NB4 (cell line): ENCODE measurements at regions not wholly inside any gene's neighbourhood (a gene's known extent, or its start where the extent isn't known, plus 50 kb on each side); places are given as distances from the start of the nearest gene placed in this dataset.

Experiments used
- DNase-seq: peaks from one replicate; pipeline ENCODE4 v3.0.0; 2010; ENCODE audit warnings: low read depth
- H3K4me3 ChIP-seq: one replicate; pipeline ENCODE4 v1.5.1; 2011; ENCODE audit warnings: mild to moderate bottlenecking, low read depth, low read length, moderate library complexity
- MYC ChIP-seq: IDR thresholded peaks from 2 replicates; pipeline ENCODE4 v1.6.1; 2011; ENCODE audit warnings: low read depth, low read length
- POLR2A ChIP-seq: IDR thresholded peaks from 2 replicates; pipeline ENCODE4 v1.6.1; 2011; ENCODE audit warnings: mild to moderate bottlenecking; ENCODE audit not compliant: insufficient read length; ENCODE audit errors: extremely low read depth
- TF ChIP-seq, protein P1 (sequence below): IDR thresholded peaks from 2 replicates; pipeline ENCODE4 v1.6.1; 2011; ENCODE audit warnings: low read depth, low read length
- TF ChIP-seq, protein P2 (sequence below): IDR thresholded peaks from one replicate; pipeline ENCODE4 v1.5.1; 2012; ENCODE audit warnings: low read depth, low read length

DNA sequence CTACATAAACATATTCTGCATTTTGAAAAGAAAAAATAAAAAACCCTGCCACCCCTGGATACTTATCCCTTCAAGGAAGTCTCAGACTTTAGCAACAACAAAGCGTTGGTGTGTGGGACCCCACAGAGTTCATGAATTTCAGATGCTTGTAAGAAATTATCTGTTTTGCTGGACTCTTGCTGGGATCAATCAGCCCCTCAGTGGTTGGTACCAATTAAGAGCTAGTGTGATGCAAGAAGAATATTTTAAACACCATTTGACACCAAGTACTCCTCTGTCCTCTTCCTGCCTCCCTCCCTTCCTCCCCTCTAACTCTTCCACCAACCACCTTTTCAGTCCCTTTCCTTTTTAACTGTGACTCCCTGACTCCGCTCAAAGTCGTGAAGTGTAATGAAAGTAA is 51.5 kb downstream of the SST start:
- TF ChIP-seq POLR2A (no peak), MYC (no peak)
- TF ChIP-seq, protein P1, sequence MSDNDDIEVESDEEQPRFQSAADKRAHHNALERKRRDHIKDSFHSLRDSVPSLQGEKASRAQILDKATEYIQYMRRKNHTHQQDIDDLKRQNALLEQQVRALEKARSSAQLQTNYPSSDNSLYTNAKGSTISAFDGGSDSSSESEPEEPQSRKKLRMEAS = no peak
- TF ChIP-seq, protein P2, sequence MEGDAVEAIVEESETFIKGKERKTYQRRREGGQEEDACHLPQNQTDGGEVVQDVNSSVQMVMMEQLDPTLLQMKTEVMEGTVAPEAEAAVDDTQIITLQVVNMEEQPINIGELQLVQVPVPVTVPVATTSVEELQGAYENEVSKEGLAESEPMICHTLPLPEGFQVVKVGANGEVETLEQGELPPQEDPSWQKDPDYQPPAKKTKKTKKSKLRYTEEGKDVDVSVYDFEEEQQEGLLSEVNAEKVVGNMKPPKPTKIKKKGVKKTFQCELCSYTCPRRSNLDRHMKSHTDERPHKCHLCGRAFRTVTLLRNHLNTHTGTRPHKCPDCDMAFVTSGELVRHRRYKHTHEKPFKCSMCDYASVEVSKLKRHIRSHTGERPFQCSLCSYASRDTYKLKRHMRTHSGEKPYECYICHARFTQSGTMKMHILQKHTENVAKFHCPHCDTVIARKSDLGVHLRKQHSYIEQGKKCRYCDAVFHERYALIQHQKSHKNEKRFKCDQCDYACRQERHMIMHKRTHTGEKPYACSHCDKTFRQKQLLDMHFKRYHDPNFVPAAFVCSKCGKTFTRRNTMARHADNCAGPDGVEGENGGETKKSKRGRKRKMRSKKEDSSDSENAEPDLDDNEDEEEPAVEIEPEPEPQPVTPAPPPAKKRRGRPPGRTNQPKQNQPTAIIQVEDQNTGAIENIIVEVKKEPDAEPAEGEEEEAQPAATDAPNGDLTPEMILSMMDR = no peak

DNA sequence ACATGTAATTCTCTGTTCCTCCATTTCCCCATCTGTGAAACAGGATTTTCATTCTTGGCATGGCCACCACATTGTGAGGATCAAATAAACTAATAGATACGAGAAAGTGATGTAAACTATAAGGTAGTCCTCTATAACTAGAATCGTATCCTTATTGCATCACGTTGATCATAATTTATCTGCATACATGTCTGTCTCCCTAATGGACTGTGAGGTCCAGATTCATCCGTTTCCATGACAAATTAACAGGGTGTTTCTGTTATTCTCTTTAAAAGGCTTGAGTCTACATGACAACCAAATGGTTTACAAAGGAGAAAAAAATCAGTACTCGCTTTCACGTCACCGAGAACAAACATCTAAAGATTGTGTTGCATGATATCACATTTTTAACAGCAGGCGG is 53.0 kb downstream of the SST start:
- DNase-seq = no peak
- H3K4me3 ChIP-seq = no peak overlapping the region
- TF ChIP-seq, protein P2 = no peak
- TF ChIP-seq, protein P1 = no peak
- no peak for TF ChIP-seq POLR2A
- TF ChIP-seq MYC = no peak

More for the DNA sequence above, 51.5 kb downstream of the SST start:
- H3K4me3 ChIP-seq = no peak overlapping the region
- DNase-seq = no peak

DNA sequence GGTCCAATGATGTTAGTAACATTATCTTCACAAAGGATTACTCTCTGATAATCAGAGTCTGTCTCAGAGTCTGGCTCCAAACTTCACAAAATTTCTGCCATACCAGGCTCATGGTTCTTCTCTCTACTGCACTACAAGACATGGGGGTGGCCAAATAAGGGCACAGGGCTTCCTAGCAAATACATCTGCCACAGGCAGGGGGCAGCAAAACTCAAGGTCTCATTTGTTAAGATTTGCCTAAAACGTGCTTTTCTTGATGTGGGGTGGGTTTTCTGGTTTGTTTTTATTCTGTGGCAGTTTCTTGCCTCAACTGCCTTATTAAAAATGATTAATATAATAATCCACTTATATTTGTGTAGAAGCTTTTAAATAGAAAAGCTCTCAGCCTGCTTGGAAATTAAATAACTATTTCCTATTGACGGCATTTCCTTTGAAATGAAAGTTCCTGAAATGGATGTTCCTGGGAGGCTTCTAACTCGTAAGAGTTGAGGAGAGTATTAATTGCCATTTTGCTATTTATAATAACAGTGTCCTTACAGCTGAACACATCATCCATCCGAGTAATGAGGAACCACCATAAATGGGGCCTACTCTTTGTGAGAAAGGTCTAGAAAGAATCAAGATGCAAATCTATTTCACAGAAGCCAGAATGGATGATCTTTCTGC is 53.8 kb downstream of the SST start:
- no peak overlapping the region for H3K4me3 ChIP-seq
- DNase-seq = peak; percentile 62
- TF ChIP-seq, protein P1 = peak; percentile 33; the same call in 1 of the 2 replicates
- TF ChIP-seq, protein P2 = peak; percentile 83
- TF ChIP-seq MYC = no peak
- TF ChIP-seq POLR2A = no peak

DNA sequence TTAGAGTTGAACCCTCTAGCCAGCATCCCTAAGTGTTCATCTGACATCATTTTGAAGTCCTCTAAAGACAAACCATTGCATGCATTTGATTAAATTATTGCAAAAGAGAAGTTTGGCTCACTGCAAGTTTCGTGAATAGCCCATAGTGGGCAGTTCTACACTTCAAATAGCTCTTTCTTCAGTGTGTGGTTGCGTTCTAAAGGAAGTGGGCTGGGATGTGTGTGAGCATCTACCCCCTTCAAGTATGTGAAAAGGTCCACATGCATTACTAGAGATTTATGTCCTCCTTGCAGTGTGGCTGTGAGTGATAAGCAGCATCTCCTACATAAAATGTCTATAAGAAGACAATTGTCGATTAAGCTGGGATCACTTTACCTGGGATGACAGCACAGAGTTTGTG is 54.6 kb downstream of the SST start:
- no peak overlapping the region for H3K4me3 ChIP-seq
- TF ChIP-seq POLR2A (no peak), MYC (no peak)
- TF ChIP-seq, protein P1 = no peak
- TF ChIP-seq, protein P2 = no peak

DNA sequence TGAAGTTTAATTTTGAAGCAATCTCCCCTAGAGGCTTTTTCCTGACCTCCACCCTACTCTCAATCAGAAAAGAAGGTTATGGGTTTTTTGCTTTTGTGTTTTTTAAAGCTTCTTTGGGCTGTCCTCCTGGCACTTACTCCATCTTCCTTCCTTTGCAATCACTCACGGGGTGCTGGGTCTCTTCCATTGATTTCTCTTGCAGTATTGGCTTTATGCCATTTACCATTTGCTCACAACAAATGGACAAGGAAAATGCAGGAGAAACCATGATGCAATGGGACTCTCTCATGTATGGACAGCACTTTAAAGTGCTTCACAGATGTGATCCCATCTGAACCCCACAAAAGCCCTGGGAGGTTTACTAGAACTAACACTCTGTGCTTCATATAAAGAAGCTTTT is 57.5 kb downstream of the SST start:
- TF ChIP-seq MYC = no peak
- TF ChIP-seq, protein P1 = no peak
- TF ChIP-seq, protein P2 = no peak
- DNase-seq = no peak
- no peak overlapping the region for H3K4me3 ChIP-seq

More for the DNA sequence above, 54.6 kb downstream of the SST start:
- DNase-seq = no peak
